ENCODE measurements at regions not wholly inside any gene's neighbourhood (a gene's known extent, or its start where the extent isn't known, plus 50 kb on each side); places are given as distances from the start of the nearest gene placed in this dataset.

- Histone ChIP-seq H3K4me3 (ENCODE audit: low read depth, low read length, poor library complexity, severe bottlenecking) (no peak overlapping the region), H3K27ac (ENCODE audit: low read depth, low read length, poor library complexity, severe bottlenecking) (no peak overlapping the region), H3K9me3 (ENCODE audit: low read depth, low read length, poor library complexity, severe bottlenecking) (no peaks in the 10 kb centered on the region), H3K4me1 (ENCODE audit: insufficient read depth, low read length, poor library complexity, severe bottlenecking) (no peaks in the 10 kb centered on the region), H3K36me3 (ENCODE audit: insufficient read depth, low read length, poor library complexity, severe bottlenecking) (no peaks in the 10 kb centered on the region), H3K27me3 (replicated peaks; ENCODE audit: insufficient read depth, low read depth, low read length, poor library complexity) (peaks cover 24% of the 10 kb centered on the region)
- BruUV-seq (replicated peaks) = no TSS peak
- intact Hi-C loops (cut with micrococcal nuclease; ENCODE audit: unreplicated experiment) = no loop called here
- ChIA-PET CTCF (no interaction called here), POLR2A (ENCODE audit: low non-redundant PET) (no interaction called here)
- no peak for DNase-seq (ENCODE audit: low spot score)
- TF ChIP-seq, protein P1, sequence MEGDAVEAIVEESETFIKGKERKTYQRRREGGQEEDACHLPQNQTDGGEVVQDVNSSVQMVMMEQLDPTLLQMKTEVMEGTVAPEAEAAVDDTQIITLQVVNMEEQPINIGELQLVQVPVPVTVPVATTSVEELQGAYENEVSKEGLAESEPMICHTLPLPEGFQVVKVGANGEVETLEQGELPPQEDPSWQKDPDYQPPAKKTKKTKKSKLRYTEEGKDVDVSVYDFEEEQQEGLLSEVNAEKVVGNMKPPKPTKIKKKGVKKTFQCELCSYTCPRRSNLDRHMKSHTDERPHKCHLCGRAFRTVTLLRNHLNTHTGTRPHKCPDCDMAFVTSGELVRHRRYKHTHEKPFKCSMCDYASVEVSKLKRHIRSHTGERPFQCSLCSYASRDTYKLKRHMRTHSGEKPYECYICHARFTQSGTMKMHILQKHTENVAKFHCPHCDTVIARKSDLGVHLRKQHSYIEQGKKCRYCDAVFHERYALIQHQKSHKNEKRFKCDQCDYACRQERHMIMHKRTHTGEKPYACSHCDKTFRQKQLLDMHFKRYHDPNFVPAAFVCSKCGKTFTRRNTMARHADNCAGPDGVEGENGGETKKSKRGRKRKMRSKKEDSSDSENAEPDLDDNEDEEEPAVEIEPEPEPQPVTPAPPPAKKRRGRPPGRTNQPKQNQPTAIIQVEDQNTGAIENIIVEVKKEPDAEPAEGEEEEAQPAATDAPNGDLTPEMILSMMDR (conservative IDR thresholded peaks at IDR 0.05; ENCODE audit: low read depth, low read length) = no peak
- TF ChIP-seq EZH2 (IDR thresholded peaks at IDR 0.05; ENCODE audit: borderline replicate concordance, low read depth, low read length, poor library complexity, severe bottlenecking) = no peak
Observed at GRCh38 chr2:240203788-240204270, 63.4 kb upstream of the OTOS start.

DNA sequence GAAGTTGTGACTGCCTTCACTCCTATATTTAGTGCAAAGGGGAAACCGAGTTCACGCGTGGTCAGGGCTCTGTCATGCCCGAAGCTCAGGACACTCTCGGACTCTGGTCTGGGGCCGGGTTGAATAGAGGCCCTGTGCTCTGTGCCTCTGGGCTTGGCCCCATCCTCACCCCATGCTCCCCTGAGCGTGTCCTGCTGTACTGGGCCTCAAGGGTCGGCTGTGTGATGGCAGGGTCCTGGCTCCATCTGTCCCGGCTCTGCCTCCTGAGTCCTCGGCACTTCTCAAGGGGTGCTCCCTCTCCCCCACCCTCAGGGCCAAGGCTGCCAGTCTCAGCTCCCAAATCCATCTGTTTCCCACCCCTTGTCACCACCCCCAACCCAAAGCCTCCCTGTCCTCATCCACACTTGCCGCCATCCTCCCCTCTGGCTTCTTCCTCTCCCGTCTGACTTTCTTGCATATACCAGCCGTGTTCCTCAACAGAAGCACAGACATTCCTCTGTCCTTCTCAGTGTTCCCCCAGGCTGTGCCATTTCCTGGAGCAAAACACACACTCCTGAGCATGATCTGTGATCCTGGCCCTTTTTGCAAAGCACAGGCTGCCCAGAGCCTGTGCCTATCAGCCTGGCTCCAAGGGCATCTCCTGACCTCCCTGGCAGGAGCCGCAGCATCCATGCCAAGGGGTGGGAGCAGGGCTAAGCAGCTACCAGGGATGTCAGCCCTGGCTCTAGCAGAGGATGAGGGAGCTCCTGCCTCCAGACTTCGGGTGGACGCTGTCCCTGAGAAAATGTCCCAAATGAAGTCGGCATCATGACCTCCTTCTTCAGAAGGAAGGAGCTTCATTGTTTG is 64.2 kb upstream of the OTOS start:
- POLR2A ChIA-PET (ENCODE audit: low non-redundant PET) = no interaction called here
- no peak for TF ChIP-seq EZH2 (IDR thresholded peaks at IDR 0.05; ENCODE audit: borderline replicate concordance, low read depth, low read length, poor library complexity, severe bottlenecking)
- TF ChIP-seq, protein P1 (conservative IDR thresholded peaks at IDR 0.05; ENCODE audit: low read depth, low read length) = no peak
- Histone ChIP-seq H3K4me3 (ENCODE audit: low read depth, low read length, poor library complexity, severe bottlenecking) (no peak overlapping the region), H3K27me3 (replicated peaks; ENCODE audit: insufficient read depth, low read depth, low read length, poor library complexity) (peaks cover 24% of the 10 kb centered on the region), H3K36me3 (ENCODE audit: insufficient read depth, low read length, poor library complexity, severe bottlenecking) (no peaks in the 10 kb centered on the region), H3K27ac (ENCODE audit: low read depth, low read length, poor library complexity, severe bottlenecking) (no peak overlapping the region), H3K4me1 (ENCODE audit: insufficient read depth, low read length, poor library complexity, severe bottlenecking) (no peaks in the 10 kb centered on the region), H3K9me3 (ENCODE audit: low read depth, low read length, poor library complexity, severe bottlenecking) (no peaks in the 10 kb centered on the region)
- no TSS peak for BruUV-seq (replicated peaks)
- intact Hi-C loops (cut with micrococcal nuclease; ENCODE audit: unreplicated experiment) = no loop called here
- CTCF ChIA-PET = no interaction called here
- no peak for DNase-seq (ENCODE audit: low spot score)

GRCh38 chr2:240205348-240205747 is 64.9 kb upstream of the OTOS start:
- intact Hi-C loops (cut with micrococcal nuclease; ENCODE audit: unreplicated experiment) = no loop called here
- ChIA-PET POLR2A (ENCODE audit: low non-redundant PET) (no interaction called here), CTCF (no interaction called here)
- DNase-seq (ENCODE audit: low spot score) = no peak
- no peaks in the 10 kb centered on the region for H3K36me3 ChIP-seq (ENCODE audit: insufficient read depth, low read length, poor library complexity, severe bottlenecking)
- no peak overlapping the region for H3K27ac ChIP-seq (ENCODE audit: low read depth, low read length, poor library complexity, severe bottlenecking)
- TF ChIP-seq EZH2 (IDR thresholded peaks at IDR 0.05; ENCODE audit: borderline replicate concordance, low read depth, low read length, poor library complexity, severe bottlenecking) = no peak
- TF ChIP-seq, protein P1 (conservative IDR thresholded peaks at IDR 0.05; ENCODE audit: low read depth, low read length) = no peak
- H3K4me1 ChIP-seq (ENCODE audit: insufficient read depth, low read length, poor library complexity, severe bottlenecking) = no peaks in the 10 kb centered on the region
- BruUV-seq (replicated peaks) = no TSS peak
- H3K4me3 ChIP-seq (ENCODE audit: low read depth, low read length, poor library complexity, severe bottlenecking) = no peak overlapping the region
- peaks cover 24% of the 10 kb centered on the region for H3K27me3 ChIP-seq (replicated peaks; ENCODE audit: insufficient read depth, low read depth, low read length, poor library complexity)
- no peaks in the 10 kb centered on the region for H3K9me3 ChIP-seq (ENCODE audit: low read depth, low read length, poor library complexity, severe bottlenecking)

Measured in A673 (cell line).